ENCODE measurements at regions not wholly inside any gene's neighbourhood (a gene's known extent, or its start where the extent isn't known, plus 50 kb on each side); places are given as distances from the start of the nearest gene placed in this dataset.

- WGBS, 2 experiments (ENCODE audit: extremely low coverage in 1 of 2, insufficient coverage in 1 of 2, insufficient read length in 1 of 2, insufficient replicate concordance in 2 of 2, low coverage in 1 of 2, low lambda C conversion rate in 2 of 2, missing lambda C conversion rate in 1 of 2): 82% methylated on average over 1 of the region's 1 CpG; no CpG with 5 or more reads in 1 of the 2 experiments
- Histone ChIP-seq H3K27me3 (replicated peaks in 1 of 4; ENCODE audit: control insufficient read depth in 3 of 4, extremely low read depth in 1 of 4, insufficient read depth in 3 of 4, low read length in 3 of 4) (no peaks in the 10 kb centered on the region), H3K4me3 (ENCODE audit: extremely low read depth in 1 of 4, insufficient read depth in 2 of 4, low read depth in 3 of 4, low read length in 4 of 4) (no peak overlapping the region), H3K27ac (ENCODE audit: low read depth, low read length) (no peak overlapping the region), H3K14ac (ENCODE audit: insufficient read length) (no peak overlapping the region), H3K23me2 (ENCODE audit: low read depth, low read length) (no peaks in the 10 kb centered on the region; the same call in 1 of the 2 replicates), H4K20me1 (replicated peaks in 1 of 2; ENCODE audit: control insufficient read depth in 1 of 2, insufficient read depth in 2 of 2, low read length in 2 of 2) (no peaks in the 10 kb centered on the region), H3K4me1 (replicated peaks in 1 of 4; ENCODE audit: control insufficient read depth in 3 of 4, insufficient read depth in 4 of 4, low read length in 3 of 4) (peaks cover 0 to 2% (median under 1%) of the 10 kb centered on the region in 4 experiments; a peak in 1 of 7 replicates), H3K4me2 (ENCODE audit: insufficient read depth in 1 of 2, low read depth in 2 of 2, low read length in 2 of 2) (no peak overlapping the region), H2BK120ac (replicated peaks; ENCODE audit: low read depth, low read length) (no peak overlapping the region), H3K79me1 (ENCODE audit: low read depth, low read length) (no peaks in the 10 kb centered on the region), H4K5ac (ENCODE audit: insufficient read length, low read depth, low read length) (no peak overlapping the region), H2BK12ac (ENCODE audit: low read depth, low read length) (no peak overlapping the region), H3K23ac (ENCODE audit: insufficient read length) (no peak overlapping the region), H3K79me2 (ENCODE audit: control insufficient read depth in 1 of 2, insufficient read depth in 2 of 2, low read length in 2 of 2) (no peaks in the 10 kb centered on the region), H3K4ac (replicated peaks; ENCODE audit: insufficient read length, low read depth, low read length) (no peak overlapping the region), H3K9me3 (ENCODE audit: insufficient read depth in 2 of 2, low read depth in 1 of 2, low read length in 1 of 2) (no peaks in the 10 kb centered on the region), H2BK20ac (ENCODE audit: low read length) (no peak overlapping the region), H3K36me3 (ENCODE audit: control insufficient read depth in 2 of 4, insufficient read depth in 4 of 4, low read length in 3 of 4) (no peaks in the 10 kb centered on the region), H3K18ac (ENCODE audit: extremely low read depth, low read length) (no peak overlapping the region), H2AFZ (ENCODE audit: low read length) (no peak overlapping the region), H3K9ac (replicated peaks in 1 of 4; ENCODE audit: extremely low read depth in 1 of 4, low read depth in 3 of 4, low read length in 3 of 4) (no peak overlapping the region), H3K56ac (replicated peaks; ENCODE audit: insufficient read length, low read depth, low read length) (no peak overlapping the region), H4K8ac (ENCODE audit: extremely low read depth, insufficient read depth, low read length) (no peak overlapping the region), H2BK5ac (ENCODE audit: low read depth, low read length) (no peak overlapping the region), H2AK5ac (ENCODE audit: low read depth, low read length) (no peak overlapping the region), H2BK15ac (ENCODE audit: low read length) (no peak overlapping the region), H4K91ac (replicated peaks; ENCODE audit: insufficient read length, low read length) (no peak overlapping the region)
- CTCF ChIA-PET (ENCODE audit: partially characterized antibody): interaction anchor here (0.6 to 0.9 kb wide), 2 partner anchors 15 to 566 kb away, joined by 3 read pairs; no protein-coding TSS in a partner anchor
- POLR2A ChIA-PET (ENCODE audit: partially characterized antibody): no interaction called here
- DNase-seq (ENCODE audit: low read depth in 1 of 2, low spot score in 2 of 2): no peak
- FAIRE-seq: no peak
- no peak for TF ChIP-seq FOSL1 (IDR thresholded peaks at IDR 0.05; ENCODE audit: insufficient read depth, low read depth, low read length)
- TF ChIP-seq JUND (IDR thresholded peaks at IDR 0.05; ENCODE audit: low read length): no peak
- TF ChIP-seq BACH1 (IDR thresholded peaks at IDR 0.05; ENCODE audit: low read length): no peak
- no peak for TF ChIP-seq POLR2A (IDR thresholded peaks at IDR 0.05; ENCODE audit: control extremely low read depth in 1 of 2, low read depth in 2 of 2, low read length in 2 of 2)
- TF ChIP-seq NANOG (IDR thresholded peaks at IDR 0.05; ENCODE audit: insufficient read depth, low read depth, low read length, poor library complexity, severe bottlenecking): no peak
- TF ChIP-seq RBBP5 (IDR thresholded peaks at IDR 0.05; ENCODE audit: borderline replicate concordance, low read depth, low read length): no peak
- no peak for TF ChIP-seq CHD1 (IDR thresholded peaks at IDR 0.05; ENCODE audit: low read depth, low read length)
- TF ChIP-seq RAD21 (IDR thresholded peaks at IDR 0.05 in 1 of 2, conservative IDR thresholded peaks at IDR 0.05 in 1 of 2; ENCODE audit: low read depth in 2 of 2, low read length in 2 of 2): no peak
- TF ChIP-seq ATF3 (IDR thresholded peaks at IDR 0.05; ENCODE audit: insufficient read depth, low read depth, low read length): no peak
These were observed 637.7 kb upstream of the FANCL start for GRCh38 chr2:58878778-58879177.
